ENCODE measurements at regions not wholly inside any gene's neighbourhood (a gene's known extent, or its start where the extent isn't known, plus 50 kb on each side); places are given as distances from the start of the nearest gene placed in this dataset.

DNA sequence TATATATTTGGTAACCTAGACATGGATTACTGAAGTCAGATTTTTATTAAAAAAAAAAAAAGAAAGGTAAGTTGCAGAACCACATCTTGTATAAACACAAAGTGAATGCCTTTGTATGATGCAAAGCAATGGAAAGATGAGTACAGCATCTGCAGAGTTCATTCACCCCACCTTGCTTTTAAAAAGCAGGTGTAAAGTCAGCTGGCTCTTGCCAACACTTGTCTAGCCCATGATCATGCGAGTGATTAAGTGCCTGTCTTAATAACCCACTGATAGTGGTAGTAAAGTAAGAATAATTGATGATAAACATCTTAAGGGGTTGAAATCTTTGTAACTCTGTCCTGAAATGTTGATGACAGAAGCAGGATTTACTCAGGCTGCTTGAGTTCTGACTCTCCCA lies 710.4 kb downstream of the EFNB2 start:
- no peak for DNase-seq

DNA sequence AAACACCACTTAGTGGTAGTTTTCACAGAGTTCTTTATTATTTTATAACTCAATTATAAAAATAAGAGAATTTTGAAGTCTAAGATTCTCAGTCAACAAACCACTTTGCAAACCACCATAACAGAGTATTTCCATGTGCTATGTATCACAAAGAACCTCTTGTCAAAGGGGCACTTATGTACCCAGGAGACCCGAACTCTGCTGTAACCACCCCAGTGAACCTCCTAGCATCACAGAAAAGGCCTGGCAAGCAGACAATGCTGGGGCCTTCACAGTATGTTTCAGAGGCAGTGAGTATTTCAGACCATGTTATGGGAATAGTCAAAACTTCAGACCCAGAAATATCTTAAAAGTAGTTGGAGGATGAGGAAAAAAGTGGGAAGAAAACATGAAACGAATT lies 714.1 kb downstream of the EFNB2 start:
- DNase-seq = no peak

DNA sequence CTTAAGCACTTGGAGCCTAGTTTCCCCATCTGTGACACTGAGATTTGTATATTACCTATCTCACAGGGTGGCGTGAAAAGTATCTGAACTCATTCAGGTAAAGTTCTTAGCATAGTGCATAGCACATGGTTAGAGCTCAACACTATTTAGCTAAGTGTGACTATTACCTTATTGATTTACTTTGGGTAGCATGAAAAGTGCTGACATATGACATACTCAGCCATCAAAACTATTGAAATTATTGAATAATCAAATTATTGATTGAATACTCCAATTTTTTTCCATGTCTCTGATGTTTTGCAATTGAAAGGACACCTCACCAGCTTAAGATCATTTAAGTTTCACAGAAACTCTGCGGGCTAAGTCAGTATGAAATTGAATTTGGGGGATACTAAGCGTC lies 715.0 kb downstream of the EFNB2 start:
- DNase-seq = no peak

DNA sequence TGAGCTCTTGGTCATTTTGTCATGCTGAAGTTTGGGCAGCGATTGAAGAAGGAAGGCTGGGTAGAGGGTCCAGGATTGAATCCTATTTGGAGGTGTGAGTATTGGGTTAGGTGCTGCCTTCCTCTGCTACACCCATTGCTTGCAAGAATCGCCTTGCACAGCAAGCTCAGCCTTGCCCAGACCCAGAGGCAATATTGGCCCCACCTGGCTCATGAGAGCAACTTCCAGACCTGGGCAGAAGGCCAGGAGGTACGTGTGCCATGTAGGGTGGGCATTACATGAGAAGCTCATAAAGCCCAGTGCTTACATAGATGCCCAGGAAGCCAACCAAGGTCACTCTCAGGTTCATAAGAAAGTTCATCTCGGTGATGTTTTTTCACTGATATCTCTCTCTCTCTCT lies 718.0 kb downstream of the EFNB2 start:
- no peak for DNase-seq

DNA sequence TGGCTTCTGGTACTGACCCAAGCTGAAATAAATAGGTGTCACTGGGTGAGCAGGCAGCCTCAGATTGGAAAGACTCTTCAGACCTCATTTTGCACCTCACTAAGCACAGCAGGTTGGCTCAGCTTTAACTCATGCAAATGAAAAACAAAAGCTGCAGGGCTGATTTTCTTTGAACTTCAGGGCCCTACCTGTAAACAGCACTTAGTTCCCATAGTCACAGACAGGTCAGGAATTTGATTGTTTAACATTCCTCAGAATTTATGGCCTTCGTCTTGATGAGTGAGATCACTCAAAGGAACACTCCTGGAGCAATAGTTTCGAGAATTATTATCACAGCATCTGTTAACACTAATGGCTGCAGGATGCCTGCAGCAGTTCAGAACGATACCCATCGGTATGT lies 718.5 kb downstream of the EFNB2 start:
- DNase-seq = no peak

DNA sequence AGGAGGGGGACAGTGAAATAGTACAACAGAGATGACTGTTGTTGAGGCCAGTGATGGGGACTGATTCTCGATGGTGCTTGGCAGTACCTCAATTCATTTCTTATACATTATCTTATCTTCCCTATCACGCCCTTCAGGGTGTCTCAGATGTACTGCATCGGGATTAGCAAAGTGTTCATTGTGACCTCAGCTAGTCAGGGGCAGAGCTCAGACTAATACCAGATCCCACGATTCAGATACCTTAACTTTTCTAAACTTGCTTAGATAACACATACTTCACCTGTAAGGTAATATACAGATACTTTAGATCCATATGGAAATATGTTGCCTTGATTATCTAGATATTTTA lies 720.6 kb downstream of the EFNB2 start:
- no peak for DNase-seq

DNA sequence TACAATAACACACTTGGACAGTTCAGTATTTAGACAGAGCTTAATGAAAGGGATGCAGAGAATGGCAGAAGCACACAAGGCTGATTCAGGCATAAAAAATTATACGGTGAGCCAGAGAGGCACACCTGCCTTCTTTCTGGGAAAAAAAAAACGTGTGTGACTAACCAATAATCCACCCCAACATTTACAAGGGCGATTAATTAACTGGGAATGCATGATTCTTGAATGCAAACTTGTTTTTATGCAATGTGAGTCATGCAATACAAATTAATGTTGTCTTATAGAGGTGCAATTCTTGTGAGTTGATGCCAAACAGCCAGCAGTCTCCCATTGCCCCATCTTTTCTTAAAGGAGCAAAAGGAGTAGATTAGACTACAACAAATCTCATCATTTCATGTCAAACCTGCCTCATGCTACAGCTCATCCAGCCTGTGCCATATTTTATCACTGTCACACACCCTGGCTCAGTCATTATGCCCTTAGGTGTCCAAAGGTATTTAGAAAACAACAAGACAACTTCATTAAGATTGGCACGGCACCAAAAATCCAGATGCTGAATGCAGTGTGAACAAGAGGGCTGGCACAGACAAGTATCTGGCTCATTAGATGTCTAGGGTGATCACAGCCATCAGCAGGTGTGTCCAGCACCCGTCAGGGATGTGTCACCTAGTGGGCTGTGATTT lies 721.1 kb downstream of the EFNB2 start:
- no peak for DNase-seq

DNA sequence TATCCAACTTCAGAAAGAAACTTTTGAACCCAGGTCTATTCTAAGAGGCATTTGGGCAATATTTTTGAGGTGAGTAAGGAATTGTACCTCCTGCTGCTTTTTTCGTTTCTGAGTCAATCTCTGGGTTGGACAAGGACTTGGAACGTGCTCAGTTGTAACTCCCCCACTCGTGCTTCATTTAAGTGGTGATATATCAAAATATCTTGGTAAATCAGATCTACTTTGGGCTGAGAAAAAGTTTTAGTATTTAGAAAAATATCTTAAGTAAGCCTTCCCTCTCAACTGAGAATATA lies 728.9 kb downstream of the EFNB2 start:
- DNase-seq = no peak

DNA sequence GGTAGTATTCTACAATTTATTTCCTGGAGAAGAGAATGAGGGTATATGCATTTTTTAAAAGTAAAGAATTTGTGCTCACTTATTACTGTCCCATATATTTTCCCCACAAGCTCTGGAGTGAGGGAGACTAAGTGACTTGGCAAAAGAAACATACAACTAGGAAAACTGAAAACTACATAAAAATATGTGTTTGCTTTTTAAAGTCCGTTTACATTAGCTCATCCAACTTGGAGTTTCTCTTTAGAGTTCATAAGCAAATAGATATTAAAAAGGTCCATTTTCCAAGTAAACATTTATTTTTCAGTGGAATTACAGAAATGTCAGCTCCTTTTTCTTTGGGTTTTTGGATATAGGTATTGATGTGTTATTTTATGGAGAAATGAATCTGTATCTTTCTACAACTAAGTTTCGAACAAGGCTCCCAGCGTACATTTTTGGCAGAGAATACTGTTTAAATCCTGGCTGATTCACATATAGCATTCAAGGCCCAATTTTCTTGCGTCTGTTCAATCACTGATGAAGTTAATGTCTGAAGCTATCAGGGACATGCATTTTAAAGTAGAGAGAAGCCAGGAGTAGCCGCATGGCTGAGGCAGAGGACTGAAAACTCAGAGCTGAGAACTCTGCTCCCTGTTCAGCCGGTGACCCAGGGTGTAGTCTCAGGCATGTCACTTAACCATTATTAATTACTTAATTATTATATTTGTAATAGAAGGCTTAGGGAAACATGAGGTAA lies 729.4 kb downstream of the EFNB2 start:
- DNase-seq = no peak

DNA sequence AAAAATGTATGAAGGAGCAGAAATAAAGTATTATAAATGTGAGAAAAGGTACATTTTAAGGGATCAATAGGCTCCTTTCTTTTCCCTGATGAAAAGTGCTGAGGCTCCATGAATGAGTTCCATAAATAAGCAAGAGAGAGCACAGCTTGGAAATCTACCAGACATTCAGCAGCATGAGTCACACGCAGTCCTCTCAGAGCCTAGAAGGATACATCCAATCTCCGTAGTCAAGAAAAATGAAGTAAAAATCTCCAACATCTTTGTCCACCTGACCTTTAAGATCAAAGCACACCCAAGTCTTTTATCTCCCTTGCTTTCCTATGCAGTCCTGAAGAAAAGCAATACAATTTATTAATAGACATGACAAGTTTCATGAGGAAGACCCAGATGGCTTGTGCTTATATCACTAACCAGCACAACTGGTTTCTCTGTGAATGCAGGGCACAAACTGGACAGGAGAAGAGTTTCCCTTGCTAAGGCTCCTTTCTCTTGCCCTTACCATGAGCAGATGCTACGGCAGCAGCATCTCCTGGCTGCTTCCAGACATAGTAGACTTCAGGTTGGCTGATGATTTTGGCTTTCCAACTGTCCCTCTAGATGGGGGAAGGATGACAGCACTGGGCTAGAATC lies 730.8 kb downstream of the EFNB2 start:
- no peak for DNase-seq

DNA sequence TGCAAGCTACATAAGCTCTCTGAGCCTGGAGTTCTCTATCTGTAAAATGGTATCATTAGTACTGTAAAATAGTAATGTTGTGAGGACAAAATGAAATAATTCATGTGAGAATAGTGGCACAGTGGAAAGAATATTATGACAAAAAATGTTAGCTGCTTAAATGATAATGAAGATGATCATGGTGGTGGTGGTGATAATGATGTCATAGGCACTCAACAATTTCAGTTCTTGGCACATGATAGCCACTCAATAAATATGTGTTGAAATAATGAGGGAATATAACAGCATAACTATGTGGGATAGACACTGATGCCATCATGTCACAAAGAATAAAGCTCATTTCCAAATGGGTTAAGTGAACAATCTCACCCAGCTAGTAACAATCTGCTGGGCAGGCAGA lies 736.3 kb downstream of the EFNB2 start:
- DNase-seq = no peak

DNA sequence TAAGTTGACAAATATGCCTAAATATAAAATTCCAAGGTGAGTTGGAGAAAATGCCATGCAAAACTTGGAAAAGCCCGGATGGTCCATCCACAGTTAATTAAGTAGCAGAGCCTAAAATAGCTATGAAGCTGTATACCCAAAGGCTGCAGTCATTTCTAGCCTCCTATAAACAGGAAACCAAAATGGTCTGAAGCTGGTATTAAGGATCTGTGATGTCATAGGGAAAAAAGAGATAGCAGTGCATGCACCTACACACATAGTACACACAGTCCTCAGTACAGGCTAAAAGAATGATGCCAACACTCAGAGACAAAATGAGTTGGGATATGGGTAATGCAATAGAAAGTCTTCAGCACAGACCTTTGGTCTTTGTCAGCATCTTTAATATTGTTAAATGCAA lies 736.9 kb downstream of the EFNB2 start:
- no peak for DNase-seq

DNA sequence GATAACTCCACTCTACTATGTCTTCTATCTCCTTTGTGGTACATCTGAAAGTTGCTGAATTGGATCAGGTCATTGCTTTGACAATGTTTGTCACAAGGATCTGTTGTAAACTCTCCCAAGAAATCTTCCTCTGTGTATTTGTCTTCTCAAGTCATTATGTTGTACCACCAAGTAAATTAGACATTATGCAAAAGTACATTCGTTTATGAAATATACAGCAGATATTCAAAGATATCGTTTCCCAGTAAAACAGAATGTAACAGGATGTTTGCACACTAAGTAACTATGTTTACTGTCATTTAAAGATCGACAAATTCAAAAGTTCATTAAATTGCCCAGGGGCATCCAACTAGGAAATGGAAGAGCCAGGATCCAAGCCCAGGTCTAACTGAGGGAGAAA lies 739.4 kb downstream of the EFNB2 start:
- no peak for DNase-seq

DNA sequence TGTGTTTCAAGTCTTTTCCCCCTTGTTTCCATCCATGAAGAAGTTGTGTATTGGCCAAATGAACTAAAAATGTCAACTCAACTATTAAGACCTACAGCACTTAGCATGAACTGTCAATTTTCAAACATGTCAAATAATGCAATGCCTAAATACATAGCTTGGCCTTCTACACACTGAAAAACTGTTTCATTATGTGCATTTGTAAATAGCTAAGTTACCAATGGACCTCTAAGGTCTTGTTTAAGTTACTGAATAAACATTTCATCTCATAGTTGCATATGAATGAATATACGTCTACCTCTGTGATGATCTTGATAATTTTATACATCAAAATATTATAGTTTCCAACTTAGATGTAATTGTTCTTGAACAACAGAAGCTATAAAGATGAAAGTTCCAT lies 744.5 kb downstream of the EFNB2 start:
- DNase-seq = no peak

DNA sequence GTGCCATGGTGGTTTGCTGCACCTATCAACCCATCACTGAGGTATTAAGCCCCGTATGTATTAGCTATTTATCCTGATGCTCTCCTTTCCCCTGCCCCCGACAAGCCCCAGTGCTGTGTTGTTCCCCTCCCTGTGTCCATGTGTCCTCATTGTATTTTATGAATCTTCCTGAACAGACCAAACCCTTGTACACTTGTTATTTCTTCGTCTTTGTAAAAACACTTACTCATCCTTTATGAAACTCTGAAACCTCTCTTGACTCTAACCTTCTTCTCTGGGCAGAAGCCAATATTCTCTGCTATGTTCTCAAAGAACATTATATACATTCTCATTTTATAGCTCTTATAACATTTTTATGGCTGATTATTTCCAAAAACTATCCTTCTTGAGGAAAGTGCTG lies 746.9 kb downstream of the EFNB2 start:
- DNase-seq = no peak

DNA sequence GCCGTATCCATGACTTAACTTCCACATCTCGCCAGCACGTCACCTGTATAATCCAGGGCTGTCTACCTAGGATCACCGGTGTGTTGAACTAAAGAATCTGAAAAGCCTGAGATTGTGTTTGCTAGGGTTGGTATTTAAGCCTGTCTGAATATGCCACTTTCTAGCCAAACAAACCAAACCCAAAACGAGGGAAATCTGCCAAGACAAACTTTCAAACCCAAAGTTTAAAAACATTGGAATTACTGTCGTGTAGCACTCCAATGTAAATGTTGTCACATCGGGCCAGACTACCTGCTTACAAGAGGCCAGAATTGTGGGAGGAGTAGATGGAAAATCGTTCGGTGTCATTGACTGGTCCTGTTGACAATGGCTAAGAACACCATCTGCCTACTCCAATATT lies 747.8 kb downstream of the EFNB2 start:
- DNase-seq = no peak

DNA sequence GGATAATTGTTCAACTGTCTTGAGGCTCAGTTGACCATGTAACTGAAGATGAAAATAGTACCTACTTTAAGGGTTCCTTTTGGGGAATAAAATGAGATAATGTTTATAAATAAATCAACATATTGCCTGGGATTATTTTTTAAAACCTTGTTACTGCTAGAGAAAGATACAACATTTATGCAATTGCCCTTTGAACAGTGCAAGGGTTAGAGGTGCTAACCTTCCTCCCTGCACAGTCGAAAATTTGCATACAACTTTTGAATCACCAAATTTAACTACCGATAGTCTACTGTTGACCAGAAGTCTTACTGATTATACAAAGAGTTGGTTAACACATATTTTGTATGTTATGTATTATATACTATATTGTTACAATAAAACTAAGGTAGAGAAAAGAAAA lies 750.0 kb downstream of the EFNB2 start:
- DNase-seq = no peak

DNA sequence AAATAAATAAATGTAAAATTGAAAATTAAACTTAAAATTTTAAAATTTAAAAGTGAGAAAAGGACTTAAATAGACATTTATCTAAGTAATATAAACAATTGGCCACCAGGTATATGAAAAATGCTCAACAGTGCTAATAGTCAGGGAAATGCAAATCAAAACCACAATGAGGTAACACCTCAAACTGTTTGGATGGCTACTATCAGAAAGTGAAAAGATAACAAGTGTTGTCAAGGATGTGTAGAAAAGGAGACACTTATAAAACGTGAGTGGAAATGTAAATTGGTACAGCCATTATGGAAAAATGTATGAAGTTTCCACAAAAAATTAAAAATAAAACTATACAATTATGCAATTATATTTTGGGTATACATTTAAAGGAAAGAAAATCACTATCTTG lies 752.2 kb downstream of the EFNB2 start:
- DNase-seq = no peak

DNA sequence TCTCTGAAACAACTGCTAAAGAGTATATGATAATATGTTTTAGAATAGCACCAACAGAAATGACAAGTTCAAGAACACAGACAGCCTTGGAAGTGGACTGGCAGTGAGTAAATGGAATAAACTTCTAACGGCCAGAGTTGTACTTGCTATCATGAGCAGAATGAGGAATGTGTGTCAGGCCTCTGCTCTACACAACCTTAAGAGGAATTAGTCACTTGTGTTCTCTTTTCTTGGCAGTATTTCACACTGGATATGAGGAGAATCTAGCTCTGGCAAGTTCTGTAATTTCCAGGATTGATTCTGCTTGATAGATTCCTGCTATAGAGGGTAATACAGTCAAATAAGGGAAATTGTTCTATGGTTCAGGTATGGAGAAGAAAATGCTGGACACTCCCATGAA lies 757.3 kb downstream of the EFNB2 start:
- DNase-seq = no peak

DNA sequence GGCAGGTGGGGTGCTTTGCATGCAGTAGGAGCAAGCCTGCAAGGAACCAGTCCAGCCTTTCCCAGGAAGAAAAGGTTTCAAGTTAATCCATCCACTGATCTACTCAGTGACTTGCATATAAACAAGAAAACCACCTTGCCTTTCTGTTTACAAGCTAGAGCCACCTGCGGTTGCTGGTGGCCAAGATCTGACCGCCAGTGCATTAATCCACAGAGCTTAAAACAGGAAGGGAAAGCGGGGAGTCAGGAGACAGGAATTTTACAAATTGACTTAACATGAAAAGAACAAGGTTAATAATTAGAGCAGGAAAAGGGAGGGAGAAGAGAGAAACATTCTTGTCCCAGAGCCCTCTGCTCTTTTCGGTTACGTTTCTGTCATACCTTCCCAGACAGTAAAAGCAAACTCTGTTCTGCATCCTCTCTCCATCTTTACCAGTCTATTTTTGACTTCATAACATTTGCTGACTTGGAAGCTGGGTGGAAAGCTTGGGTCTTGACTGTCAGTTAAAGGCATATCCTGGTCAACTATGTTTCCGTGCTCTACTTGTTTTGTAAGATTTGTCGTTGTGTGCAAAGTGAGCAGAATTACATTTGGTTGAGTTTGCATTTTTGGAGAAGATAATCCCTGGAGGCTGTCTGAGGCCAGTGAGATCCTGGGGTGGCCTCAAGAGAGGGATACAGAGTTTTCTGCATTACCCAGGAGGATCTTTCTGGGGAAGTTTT lies 760.6 kb downstream of the EFNB2 start:
- DNase-seq = no peak

DNA sequence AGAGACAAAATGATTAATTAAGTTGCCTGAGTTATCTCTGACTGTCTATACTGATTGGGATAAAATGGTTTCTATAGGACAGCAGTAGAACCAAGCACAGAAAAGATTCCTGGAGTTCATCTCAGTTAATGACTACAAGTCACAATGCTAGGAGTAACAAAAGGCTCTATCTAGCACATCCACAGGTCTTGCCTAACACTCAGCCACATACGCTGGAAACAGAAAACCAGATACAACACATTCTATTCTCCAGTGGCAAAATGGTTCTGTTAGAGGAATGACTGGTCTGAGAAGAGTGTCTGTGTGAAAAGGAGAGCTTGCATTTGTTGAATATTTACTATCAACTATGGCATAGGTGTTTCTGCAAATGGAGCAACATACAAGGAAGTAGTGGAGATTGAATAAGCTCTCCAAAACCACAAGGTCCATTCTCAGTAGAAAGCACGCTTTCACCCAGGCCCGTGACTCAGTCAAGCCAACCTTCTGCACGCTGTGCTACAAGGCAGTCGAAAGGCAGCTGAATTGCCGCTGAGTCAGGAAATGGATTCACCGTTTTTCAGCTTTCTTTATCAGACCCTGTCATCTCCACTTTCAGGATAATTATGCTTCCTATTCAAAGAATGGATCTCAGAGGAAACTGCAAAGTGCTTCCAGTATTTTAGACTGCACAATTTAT lies 761.5 kb downstream of the EFNB2 start:
- no peak for DNase-seq

DNA sequence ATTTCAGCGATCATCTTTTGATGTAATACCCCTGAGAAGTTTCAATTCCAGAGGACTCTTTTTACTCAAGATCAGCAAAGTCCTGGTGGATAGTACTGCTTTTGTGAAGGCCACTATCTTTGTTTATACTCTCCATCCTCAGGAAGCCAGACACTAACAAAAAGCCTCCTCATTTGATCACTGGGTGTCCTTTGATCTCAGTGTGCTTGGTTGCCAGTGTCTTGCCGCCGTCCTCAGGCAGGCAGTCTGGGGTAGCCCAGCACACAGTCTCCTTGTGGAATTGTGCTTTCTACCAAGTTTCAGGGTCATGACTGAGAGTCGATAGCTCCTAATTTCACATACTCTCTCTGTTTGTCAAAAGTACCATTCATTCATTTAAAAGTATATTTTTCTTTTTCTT lies 762.2 kb downstream of the EFNB2 start:
- no peak for DNase-seq

DNA sequence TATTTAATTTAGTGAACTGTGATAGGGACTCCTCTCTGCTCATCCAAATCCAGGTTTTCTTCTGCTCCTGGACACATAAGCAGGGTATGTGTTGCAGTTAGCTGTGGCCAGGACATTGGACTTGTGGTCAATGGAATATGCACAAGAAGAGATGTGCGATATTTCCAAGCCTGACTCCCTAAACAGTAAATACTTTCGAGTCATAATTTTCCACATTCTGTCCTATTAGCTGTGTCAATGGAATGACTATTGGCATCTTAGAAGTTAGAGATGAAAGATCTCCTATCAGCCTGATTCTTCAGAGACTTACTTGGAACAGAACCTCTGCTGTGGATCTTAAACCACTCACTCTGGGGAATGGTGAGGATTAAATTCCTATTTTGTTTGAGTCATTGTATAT lies 771.0 kb downstream of the EFNB2 start:
- no peak for DNase-seq

DNA sequence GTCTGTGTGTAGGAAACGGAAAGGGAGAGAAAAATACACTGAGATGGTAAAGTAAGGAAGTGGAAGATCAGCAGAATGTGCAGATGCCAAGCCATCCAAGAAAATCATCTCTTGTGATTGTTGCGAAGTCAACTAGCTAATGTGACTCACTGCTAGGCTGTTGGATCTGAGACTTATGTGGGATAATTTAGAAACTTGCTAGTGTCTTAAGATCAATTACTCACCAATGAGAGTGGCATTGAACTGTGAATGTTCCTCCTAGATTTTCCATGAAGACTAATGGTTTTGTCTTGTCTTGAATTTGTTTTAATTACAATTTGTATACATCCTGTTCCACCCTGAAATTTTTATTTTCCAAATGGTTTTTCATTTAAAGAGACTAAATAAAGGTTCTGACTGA lies 771.6 kb downstream of the EFNB2 start:
- no peak for DNase-seq

Measured in CD4-positive, alpha-beta T cell treated with Interleukin-6 for 4 hours (primary cell).